ENCODE measurements at regions not wholly inside any gene's neighbourhood (a gene's known extent, or its start where the extent isn't known, plus 50 kb on each side); places are given as distances from the start of the nearest gene placed in this dataset.

DNA sequence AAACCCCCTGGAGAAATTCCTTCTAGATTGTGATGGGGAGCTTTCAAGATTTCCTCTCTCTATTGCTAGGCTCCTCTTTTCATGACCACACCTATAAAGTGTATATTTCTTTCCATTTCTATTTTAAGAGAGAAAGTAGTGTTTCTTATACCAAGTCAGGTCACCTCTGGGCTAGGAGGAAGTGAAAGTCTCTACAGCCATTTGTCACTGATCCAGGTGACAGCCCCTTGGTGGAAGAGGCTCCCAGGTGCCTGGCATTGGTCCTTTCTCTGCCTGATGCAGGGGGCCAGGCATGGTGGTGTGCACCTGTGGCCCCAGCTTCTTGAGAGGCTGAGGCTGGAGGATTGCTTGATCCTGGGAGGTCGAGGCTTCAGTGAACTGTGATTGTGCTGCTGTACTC is 64.7 kb downstream of the DHCR7 start:
- Histone ChIP-seq H3K4me2 (no peak overlapping the region), H3K9me2 (no peaks in the 10 kb centered on the region), H3K27me3 (ENCODE audit: insufficient read depth) (no peaks in the 10 kb centered on the region), H2AFZ (ENCODE audit: low read depth) (no peak overlapping the region), H3K4me3 (ENCODE audit: low read depth in 2 of 2, low read length in 1 of 2) (no peak overlapping the region), H3K36me3 (replicated peaks in 1 of 2; ENCODE audit: control insufficient read depth in 1 of 2, insufficient read depth in 2 of 2, low read length in 1 of 2) (no peaks in the 10 kb centered on the region), H3K9me3 (no peaks in the 10 kb centered on the region), H4K20me1 (ENCODE audit: insufficient read depth) (no peaks in the 10 kb centered on the region), H3K4me1 (ENCODE audit: control insufficient read depth in 1 of 2, insufficient read depth in 2 of 2, low read depth in 1 of 2, low read length in 1 of 2) (no peaks in the 10 kb centered on the region), H3K79me2 (ENCODE audit: insufficient read depth) (no peaks in the 10 kb centered on the region), H3F3A (replicated peaks; ENCODE audit: insufficient read depth) (no peaks in the 10 kb centered on the region), H3K27ac (ENCODE audit: low read depth in 2 of 2, low read length in 1 of 2) (no peak overlapping the region), H3K9ac (no peak overlapping the region)
- no peak for DNase-seq
- ChIA-PET POLR2A (no interaction called here), CTCF (no interaction called here)
- TF ChIP-seq, protein P1, sequence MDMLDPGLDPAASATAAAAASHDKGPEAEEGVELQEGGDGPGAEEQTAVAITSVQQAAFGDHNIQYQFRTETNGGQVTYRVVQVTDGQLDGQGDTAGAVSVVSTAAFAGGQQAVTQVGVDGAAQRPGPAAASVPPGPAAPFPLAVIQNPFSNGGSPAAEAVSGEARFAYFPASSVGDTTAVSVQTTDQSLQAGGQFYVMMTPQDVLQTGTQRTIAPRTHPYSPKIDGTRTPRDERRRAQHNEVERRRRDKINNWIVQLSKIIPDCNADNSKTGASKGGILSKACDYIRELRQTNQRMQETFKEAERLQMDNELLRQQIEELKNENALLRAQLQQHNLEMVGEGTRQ (IDR thresholded peaks at IDR 0.05; ENCODE audit: borderline replicate concordance, low read depth, low read length), result no peak
- TF ChIP-seq SMC3 (IDR thresholded peaks at IDR 0.05; ENCODE audit: low read depth, low read length) (no peak), MXI1 (IDR thresholded peaks at IDR 0.05; ENCODE audit: low read depth, low read length) (no peak), TCF12 (IDR thresholded peaks at IDR 0.05) (no peak), EZH2phosphoT487 (IDR thresholded peaks at IDR 0.05; ENCODE audit: borderline replicate concordance, low read depth) (no peak), NFIC (IDR thresholded peaks at IDR 0.05; ENCODE audit: borderline replicate concordance) (no peak), YY1 (IDR thresholded peaks at IDR 0.05; ENCODE audit: low read depth) (no peak), RAD21 (IDR thresholded peaks at IDR 0.05; ENCODE audit: low read length) (no peak), RXRA (IDR thresholded peaks at IDR 0.05; ENCODE audit: borderline replicate concordance, low read depth) (no peak), FOXJ3 (CRISPR knock-in tag; IDR thresholded peaks at IDR 0.05) (no peak), CHD2 (IDR thresholded peaks at IDR 0.05; ENCODE audit: low read length, partially characterized antibody) (no peak), JUND (IDR thresholded peaks at IDR 0.05) (no peak)
- TF ChIP-seq, protein P2, sequence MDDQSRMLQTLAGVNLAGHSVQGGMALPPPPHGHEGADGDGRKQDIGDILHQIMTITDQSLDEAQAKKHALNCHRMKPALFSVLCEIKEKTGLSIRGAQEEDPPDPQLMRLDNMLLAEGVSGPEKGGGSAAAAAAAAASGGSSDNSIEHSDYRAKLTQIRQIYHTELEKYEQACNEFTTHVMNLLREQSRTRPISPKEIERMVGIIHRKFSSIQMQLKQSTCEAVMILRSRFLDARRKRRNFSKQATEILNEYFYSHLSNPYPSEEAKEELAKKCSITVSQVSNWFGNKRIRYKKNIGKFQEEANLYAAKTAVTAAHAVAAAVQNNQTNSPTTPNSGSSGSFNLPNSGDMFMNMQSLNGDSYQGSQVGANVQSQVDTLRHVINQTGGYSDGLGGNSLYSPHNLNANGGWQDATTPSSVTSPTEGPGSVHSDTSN (IDR thresholded peaks at IDR 0.05), result no peak
- 0% methylated on average over 1 of the region's 1 CpG for WGBS (ENCODE audit: low lambda C conversion rate)

DNA sequence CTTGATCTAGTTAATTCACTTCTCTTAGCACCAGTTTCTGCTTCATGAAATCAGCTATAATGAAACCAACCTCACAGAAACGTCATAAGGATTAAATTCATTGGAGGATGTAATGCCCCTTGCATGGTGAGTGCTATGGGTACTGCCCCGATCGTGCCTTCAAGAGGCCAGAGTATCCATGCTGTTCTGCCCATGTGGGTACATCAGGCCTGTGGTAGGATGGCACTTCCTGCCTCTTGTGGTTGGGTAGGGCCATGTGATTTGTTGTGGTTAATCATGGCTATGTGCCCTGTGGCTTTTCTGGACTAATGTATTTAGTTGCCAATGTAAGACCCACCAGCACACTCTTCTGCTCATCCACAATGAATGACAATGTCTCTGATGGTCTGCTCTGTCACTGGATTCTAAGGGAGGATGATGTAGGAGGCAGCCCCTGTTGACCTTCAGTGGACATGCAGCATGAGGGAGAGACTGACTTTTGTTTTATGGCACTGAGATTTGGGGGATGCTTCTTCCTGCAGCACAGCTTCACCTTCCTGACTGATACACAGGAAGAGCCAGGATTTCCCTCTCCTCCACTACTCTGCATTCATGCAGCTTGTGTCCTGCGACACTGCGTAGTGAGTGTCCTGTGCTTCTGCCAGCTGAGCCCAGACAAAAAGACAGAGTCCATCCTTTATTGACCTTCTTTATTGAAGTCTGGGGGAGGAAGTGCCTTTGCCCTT is 66.2 kb downstream of the DHCR7 start:
- TF ChIP-seq POLR2AphosphoS5 (IDR thresholded peaks at IDR 0.05; ENCODE audit: low read depth, low read length) (no peak), RFX5 (IDR thresholded peaks at IDR 0.05; ENCODE audit: low read length) (no peak), RXRA (IDR thresholded peaks at IDR 0.05; ENCODE audit: borderline replicate concordance, low read depth) (no peak), TCF12 (IDR thresholded peaks at IDR 0.05) (no peak), FOSL2 (IDR thresholded peaks at IDR 0.05; ENCODE audit: borderline replicate concordance, low read depth) (no peak)
- TF ChIP-seq, protein P3, sequence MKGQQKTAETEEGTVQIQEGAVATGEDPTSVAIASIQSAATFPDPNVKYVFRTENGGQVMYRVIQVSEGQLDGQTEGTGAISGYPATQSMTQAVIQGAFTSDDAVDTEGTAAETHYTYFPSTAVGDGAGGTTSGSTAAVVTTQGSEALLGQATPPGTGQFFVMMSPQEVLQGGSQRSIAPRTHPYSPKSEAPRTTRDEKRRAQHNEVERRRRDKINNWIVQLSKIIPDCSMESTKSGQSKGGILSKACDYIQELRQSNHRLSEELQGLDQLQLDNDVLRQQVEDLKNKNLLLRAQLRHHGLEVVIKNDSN (IDR thresholded peaks at IDR 0.05; ENCODE audit: borderline replicate concordance, low read depth), result no peak
- Histone ChIP-seq H3K79me2 (ENCODE audit: insufficient read depth) (no peaks in the 10 kb centered on the region), H3K9me2 (no peaks in the 10 kb centered on the region), H3K4me1 (ENCODE audit: control insufficient read depth in 1 of 2, insufficient read depth in 2 of 2, low read depth in 1 of 2, low read length in 1 of 2) (no peaks in the 10 kb centered on the region), H2AFZ (ENCODE audit: low read depth) (no peak overlapping the region), H3K36me3 (replicated peaks in 1 of 2; ENCODE audit: control insufficient read depth in 1 of 2, insufficient read depth in 2 of 2, low read length in 1 of 2) (no peaks in the 10 kb centered on the region), H3K27me3 (ENCODE audit: insufficient read depth) (no peaks in the 10 kb centered on the region), H3K4me2 (no peak overlapping the region), H3K27ac (ENCODE audit: low read depth in 2 of 2, low read length in 1 of 2) (no peak overlapping the region), H3F3A (replicated peaks; ENCODE audit: insufficient read depth) (no peaks in the 10 kb centered on the region), H3K9me3 (no peaks in the 10 kb centered on the region), H3K4me3 (ENCODE audit: low read depth in 2 of 2, low read length in 1 of 2) (no peak overlapping the region), H3K9ac (no peak overlapping the region), H4K20me1 (ENCODE audit: insufficient read depth) (no peaks in the 10 kb centered on the region)
- no peak for DNase-seq
- CTCF ChIA-PET, result interaction anchor here (0.6 kb wide), 1 partner anchor 130 kb away, joined by 3 read pairs; no protein-coding TSS in a partner anchor
- POLR2A ChIA-PET, result no interaction called here
- WGBS (ENCODE audit: low lambda C conversion rate), result 37% methylated on average over 5 of the region's 5 CpGs

Measured in SK-N-SH (cell line).